GM19351 (cell line): ENCODE measurements at regions not wholly inside any gene's neighbourhood (a gene's known extent, or its start where the extent isn't known, plus 50 kb on each side); places are given as distances from the start of the nearest gene placed in this dataset.

Source experiments
- ATAC-seq: cut with Tn5 transposase; IDR thresholded peaks from one replicate; pipeline ENCODE4 v1.9.1; 2021; ENCODE audit warnings: mild to moderate bottlenecking, moderate library complexity; ENCODE audit not compliant: unreplicated experiment

GRCh38 chr7:45974540-45975360 is 53.7 kb upstream of the IGFBP3 start:
- ATAC-seq: no peak

- no peak for ATAC-seq
These were observed 52.9 kb upstream of the IGFBP3 start for GRCh38 chr7:45973725-45974532.

GRCh38 chr7:45972629-45973312 is 51.7 kb upstream of the IGFBP3 start:
- no peak for ATAC-seq

GRCh38 chr7:45971661-45972175 is 50.6 kb upstream of the IGFBP3 start:
- ATAC-seq: no peak

GRCh38 chr7:45971171-45971570 is 50.1 kb upstream of the IGFBP3 start:
- no peak for ATAC-seq
